H1 (cell line): ENCODE measurements at regions not wholly inside any gene's neighbourhood (a gene's known extent, or its start where the extent isn't known, plus 50 kb on each side); places are given as distances from the start of the nearest gene placed in this dataset.

Experiments used
- CEBPB ChIP-seq: IDR thresholded peaks from 2 replicates; pipeline ENCODE4 v1.6.1; 2012; ENCODE audit warnings: low read depth, low read length
- JUND ChIP-seq: IDR thresholded peaks from 2 replicates; pipeline ENCODE4 v1.6.1; 2011; ENCODE audit warnings: mild to moderate bottlenecking, improper control_type of control experiment, low read length
- NRF1 ChIP-seq: IDR thresholded peaks from 2 replicates; pipeline ENCODE4 v1.6.1; 2011; ENCODE audit warnings: mild to moderate bottlenecking, low read depth, low read length, improper control_type of control experiment
- POLR2A ChIP-seq, 2 experiments: IDR thresholded peaks; 1 replicate in 1 of 2; 2 replicates in 1 of 2; pipeline ENCODE4 v1.6.1; 2011; ENCODE audit warnings: low read depth in 2 of 2, low read length in 2 of 2, mild to moderate bottlenecking in 2 of 2; ENCODE audit errors: control extremely low read depth in 1 of 2
- POU5F1 ChIP-seq: IDR thresholded peaks from 2 replicates; pipeline ENCODE4 v1.6.1; 2011; ENCODE audit warnings: low read depth, mild to moderate bottlenecking, low read length, moderate library complexity
- SRF ChIP-seq: IDR thresholded peaks from 2 replicates; pipeline ENCODE4 v1.6.1; 2011; ENCODE audit warnings: mild to moderate bottlenecking, low read depth, low read length, moderate library complexity
- ZNF274 ChIP-seq: IDR thresholded peaks from 2 replicates; pipeline ENCODE4 v1.7.0; 2012; ENCODE audit warnings: low read length, borderline replicate concordance; ENCODE audit errors: extremely low read depth
- TF ChIP-seq, protein P1 (sequence below): IDR thresholded peaks from 2 replicates; pipeline ENCODE4 v1.6.1; 2011; ENCODE audit warnings: low read length, improper control_type of control experiment

DNA sequence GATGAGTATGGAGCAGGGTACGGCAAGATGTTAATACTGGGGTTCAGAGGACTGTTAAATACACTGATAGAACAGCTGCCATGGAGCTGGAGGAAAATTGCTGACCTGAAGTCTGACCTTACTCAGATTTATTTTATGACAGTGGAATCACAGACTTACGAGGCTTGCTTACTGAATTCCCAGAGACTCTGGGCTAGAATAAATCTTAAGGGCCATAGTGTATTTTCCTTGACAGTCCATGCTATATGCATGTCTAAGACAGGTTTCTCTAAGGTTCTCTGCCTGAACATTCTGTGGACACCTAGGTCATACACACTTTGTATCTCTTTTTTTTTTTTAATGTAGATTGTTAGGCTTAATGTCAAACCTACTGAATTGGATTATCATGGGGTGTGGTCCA is 633.2 kb upstream of the ACTRT1 start (continued):
- no peak for TF ChIP-seq NRF1
- TF ChIP-seq JUND, result no peak
- TF ChIP-seq SRF, result no peak
- TF ChIP-seq ZNF274, result no peak
- no peak for TF ChIP-seq CEBPB
- TF ChIP-seq POU5F1, result no peak
- no peak for TF ChIP-seq POLR2A (IDR thresholded peaks at IDR 0.05; ENCODE audit: control extremely low read depth in 1 of 2, low read depth in 2 of 2, low read length in 2 of 2)
- TF ChIP-seq, protein P1, sequence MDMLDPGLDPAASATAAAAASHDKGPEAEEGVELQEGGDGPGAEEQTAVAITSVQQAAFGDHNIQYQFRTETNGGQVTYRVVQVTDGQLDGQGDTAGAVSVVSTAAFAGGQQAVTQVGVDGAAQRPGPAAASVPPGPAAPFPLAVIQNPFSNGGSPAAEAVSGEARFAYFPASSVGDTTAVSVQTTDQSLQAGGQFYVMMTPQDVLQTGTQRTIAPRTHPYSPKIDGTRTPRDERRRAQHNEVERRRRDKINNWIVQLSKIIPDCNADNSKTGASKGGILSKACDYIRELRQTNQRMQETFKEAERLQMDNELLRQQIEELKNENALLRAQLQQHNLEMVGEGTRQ, result no peak
